Naive thymus-derived CD8-positive, alpha-beta T cell (primary cell): ENCODE measurements at regions not wholly inside any gene's neighbourhood (a gene's known extent, or its start where the extent isn't known, plus 50 kb on each side); places are given as distances from the start of the nearest gene placed in this dataset.

Experiments used
- ATAC-seq, 2 donors: fragments of 150-1000 bp; cut with Tn5 transposase in 1 of 2; sonication (Bioruptor Pico), chemical (Tn5 transposase) in 1 of 2; 1 replicate in 1 of 2; 2 replicates in 1 of 2; pipeline ENCODE4 v1.10.0; 2021; ENCODE audit warnings: mild to moderate bottlenecking in 2 of 2, moderate library complexity in 2 of 2
- POLR2A ChIA-PET: fragments of 350-600 bp; sonication (Branson Sonifier 250); formaldehyde crosslinking; loops from one replicate; lab custom pipeline; 2021; ENCODE audit warnings: antibody characterized with exemption; lab: Charles Lee
- DNase-seq, 10 donors: peaks; one replicate each; pipeline versions ENCODE4 v3.0.0 to v3.0.0-alpha.2; 2020 to 2022
- H3K27ac Mint-ChIP-seq, 10 donors: one replicate each; pipeline ENCODE4 v1.8.0; 2020 to 2022; ENCODE audit warnings: mild to moderate bottlenecking in 10 of 10, mixed read lengths in 10 of 10, moderate library complexity in 4 of 10, inconsistent platforms in 1 of 10
- H3K27me3 Mint-ChIP-seq, 5 donors: one replicate each; pipeline ENCODE4 v1.8.0; 2021 to 2022; ENCODE audit warnings: mixed read lengths in 5 of 5
- H3K36me3 Mint-ChIP-seq, 3 donors: one replicate each; pipeline ENCODE4 v1.8.0; 2020 to 2022; ENCODE audit warnings: mixed read lengths in 3 of 3, mild to moderate bottlenecking in 2 of 3, inconsistent platforms in 1 of 3
- H3K4me1 Mint-ChIP-seq, 4 donors: one replicate each; pipeline ENCODE4 v1.8.0; 2021 to 2022; ENCODE audit warnings: mixed read lengths in 4 of 4
- H3K4me3 Mint-ChIP-seq, 10 donors: one replicate each; pipeline ENCODE4 v1.8.0; 2020 to 2022; ENCODE audit warnings: mild to moderate bottlenecking in 10 of 10, mixed read lengths in 10 of 10, moderate library complexity in 6 of 10, inconsistent platforms in 1 of 10
- H3K9me3 Mint-ChIP-seq, 9 donors: one replicate each; pipeline ENCODE4 v1.8.0; 2020 to 2022; ENCODE audit warnings: mixed read lengths in 9 of 9, mild to moderate bottlenecking in 3 of 9, inconsistent platforms in 1 of 9, moderate library complexity in 1 of 9

DNA sequence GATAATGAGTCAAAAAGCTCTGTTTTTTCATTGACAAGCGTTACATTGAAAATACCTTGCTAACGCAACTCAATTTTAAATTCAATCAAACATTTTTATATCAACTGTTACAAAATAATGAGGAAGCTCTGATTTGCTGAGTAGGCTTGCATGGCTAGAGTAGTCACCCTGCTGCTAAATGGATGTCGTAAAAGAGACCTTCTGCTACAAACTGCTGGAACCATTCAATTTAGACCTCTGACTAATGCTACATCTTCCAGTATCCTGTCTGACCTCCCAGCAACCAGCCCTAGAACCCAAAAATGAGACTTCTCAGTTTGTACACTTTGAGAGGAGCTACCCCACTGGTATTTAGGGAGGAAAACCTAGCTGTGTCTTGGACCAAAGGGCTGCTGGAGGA lies 84.0 kb upstream of the ELMO1 start:
- Mint-ChIP-seq H3K4me1 (no peaks in the 10 kb centered on the region), H3K36me3 (peaks cover 0 to 12% (median 8%) of the 10 kb centered on the region in 3 donors), H3K9me3 (peaks cover 0 to 23% (median 4%) of the 10 kb centered on the region in 9 donors)

DNA sequence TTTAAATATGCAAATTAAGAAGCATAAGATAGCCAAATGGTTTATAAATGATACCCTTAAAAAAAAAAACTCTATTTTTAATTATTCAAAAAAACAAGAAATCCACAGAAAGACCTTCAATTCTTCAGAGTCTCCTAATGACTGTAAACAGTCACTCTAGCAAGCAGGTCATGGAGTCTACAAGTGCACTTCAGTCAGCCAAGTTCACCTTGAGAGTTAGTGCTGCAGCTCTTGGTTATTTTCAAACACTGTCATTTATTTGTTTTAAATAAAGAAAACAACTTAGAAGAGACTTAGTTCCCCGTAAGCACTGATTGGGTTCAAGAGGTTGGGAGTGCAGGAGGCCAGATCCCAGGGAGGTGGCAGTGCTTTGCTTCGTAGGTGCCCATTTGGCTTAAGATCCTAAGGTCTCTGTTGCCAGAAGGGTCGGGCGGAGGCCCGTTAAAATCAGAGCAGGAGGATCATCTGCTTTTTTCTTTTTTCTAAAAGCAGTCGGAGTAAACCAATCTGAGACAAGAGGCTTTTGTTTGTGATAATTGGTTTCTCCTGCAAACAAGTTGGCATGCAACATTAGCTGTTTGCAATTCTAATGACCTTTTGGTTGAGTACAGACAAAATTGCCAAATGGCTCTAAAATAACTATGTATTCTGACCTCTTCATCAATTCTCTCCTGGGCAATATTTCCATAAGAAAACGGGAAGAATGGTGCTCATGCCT lies 86.4 kb upstream of the ELMO1 start:
- DNase-seq (no peak), ATAC-seq (no peak)
- peaks cover 0 to 12% (median 8%) of the 10 kb centered on the region in 3 donors for H3K36me3 Mint-ChIP-seq
- POLR2A ChIA-PET, result no interaction called here
- H3K4me3 Mint-ChIP-seq, result no peak overlapping the region
- no peak overlapping the region for H3K27ac Mint-ChIP-seq
- H3K27me3 Mint-ChIP-seq, result peaks cover 0 to 6% (median 2%) of the 10 kb centered on the region in 5 donors
- H3K9me3 Mint-ChIP-seq, result peaks cover 0 to 23% (median 4%) of the 10 kb centered on the region in 9 donors
- H3K4me1 Mint-ChIP-seq, result no peaks in the 10 kb centered on the region

More for the DNA sequence above, 84.0 kb upstream of the ELMO1 start:
- Mint-ChIP-seq H3K4me3 (no peak overlapping the region), H3K27me3 (peaks cover 0 to 6% (median 2%) of the 10 kb centered on the region in 5 donors), H3K27ac (no peak overlapping the region)
- POLR2A ChIA-PET, result no interaction called here
- no peak for ATAC-seq
- DNase-seq, result no peak

DNA sequence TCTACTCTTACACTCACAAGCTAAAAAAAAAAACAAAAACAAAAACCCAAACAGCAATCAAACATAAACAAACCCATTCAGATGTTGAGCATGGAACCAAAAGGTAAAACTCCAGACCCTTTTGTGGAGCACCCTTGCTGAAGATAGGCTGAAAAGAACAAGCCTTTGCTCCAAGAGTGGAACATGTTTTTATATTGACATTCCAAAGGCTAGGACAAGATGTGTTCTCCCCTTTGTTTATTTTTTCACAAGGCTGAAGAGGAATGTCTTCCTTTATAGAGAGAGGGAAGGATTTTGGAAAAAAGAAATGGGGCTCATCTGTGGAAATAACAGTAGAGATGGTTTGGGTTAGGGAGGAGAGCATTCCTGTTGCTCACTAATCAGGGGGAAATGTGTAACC lies 87.2 kb upstream of the ELMO1 start:
- no peak for DNase-seq
- peaks cover 0 to 12% (median 8%) of the 10 kb centered on the region in 3 donors for H3K36me3 Mint-ChIP-seq
- POLR2A ChIA-PET, result no interaction called here
- no peak overlapping the region for H3K4me3 Mint-ChIP-seq
- H3K27me3 Mint-ChIP-seq, result peaks cover 0 to 6% (median 2%) of the 10 kb centered on the region in 5 donors
- ATAC-seq, result no peak
- H3K27ac Mint-ChIP-seq, result no peak overlapping the region
- H3K9me3 Mint-ChIP-seq, result peaks cover 0 to 23% (median 4%) of the 10 kb centered on the region in 9 donors
- no peaks in the 10 kb centered on the region for H3K4me1 Mint-ChIP-seq

DNA sequence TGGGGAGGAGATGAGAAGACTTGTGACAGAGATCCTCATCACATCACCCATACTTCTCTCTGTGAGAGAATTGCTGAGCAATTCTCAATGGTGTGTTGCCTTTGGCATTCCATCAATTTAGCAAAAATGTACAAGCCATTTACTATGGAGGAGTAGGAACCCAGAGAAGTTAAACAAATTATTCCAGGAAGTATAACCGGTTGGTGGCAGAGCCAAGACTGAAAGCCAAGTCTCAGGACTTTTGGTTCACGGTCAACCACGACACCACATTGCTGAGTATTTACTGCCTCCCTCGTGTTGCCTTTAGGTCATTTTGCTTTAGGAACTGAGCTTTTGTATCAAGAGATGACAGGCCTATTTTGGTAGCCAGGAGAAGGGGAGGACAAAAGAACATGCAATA lies 88.0 kb upstream of the ELMO1 start:
- Mint-ChIP-seq H3K27ac (no peak overlapping the region), H3K4me3 (no peak overlapping the region), H3K36me3 (peaks cover 0 to 12% (median 8%) of the 10 kb centered on the region in 3 donors), H3K27me3 (peaks cover 0 to 6% (median 2%) of the 10 kb centered on the region in 5 donors), H3K4me1 (no peaks in the 10 kb centered on the region), H3K9me3 (peaks cover 0 to 18% (median 4%) of the 10 kb centered on the region in 9 donors)
- DNase-seq (no peak), ATAC-seq (no peak)
- POLR2A ChIA-PET, result no interaction called here

DNA sequence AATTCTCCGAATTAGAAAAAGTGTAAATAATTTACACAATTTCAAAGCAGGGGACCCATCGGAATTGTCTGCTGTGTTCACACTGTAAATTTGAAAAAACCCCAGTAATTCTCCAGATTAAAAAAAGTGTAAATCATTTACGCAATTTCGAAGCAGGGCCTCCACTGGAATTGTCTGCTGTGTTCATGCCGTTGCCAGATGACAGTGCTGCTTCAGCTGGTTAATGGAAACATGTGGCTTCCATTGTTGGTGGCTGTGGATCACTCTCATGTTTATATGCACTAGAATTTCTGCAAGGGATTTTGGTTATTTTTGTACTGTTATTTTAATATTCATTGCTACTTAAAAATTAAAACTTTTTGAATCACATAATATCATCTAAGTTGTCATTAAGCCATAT lies 88.8 kb upstream of the ELMO1 start:
- H3K4me1 Mint-ChIP-seq, result no peaks in the 10 kb centered on the region
- POLR2A ChIA-PET, result no interaction called here
- H3K9me3 Mint-ChIP-seq, result peaks cover 0 to 18% (median 4%) of the 10 kb centered on the region in 9 donors
- no peak for DNase-seq
- no peak overlapping the region for H3K27ac Mint-ChIP-seq
- ATAC-seq, result no peak
- peaks cover 0 to 6% (median 2%) of the 10 kb centered on the region in 5 donors for H3K27me3 Mint-ChIP-seq
- peaks cover 0 to 12% (median 8%) of the 10 kb centered on the region in 3 donors for H3K36me3 Mint-ChIP-seq
- H3K4me3 Mint-ChIP-seq, result no peak overlapping the region

DNA sequence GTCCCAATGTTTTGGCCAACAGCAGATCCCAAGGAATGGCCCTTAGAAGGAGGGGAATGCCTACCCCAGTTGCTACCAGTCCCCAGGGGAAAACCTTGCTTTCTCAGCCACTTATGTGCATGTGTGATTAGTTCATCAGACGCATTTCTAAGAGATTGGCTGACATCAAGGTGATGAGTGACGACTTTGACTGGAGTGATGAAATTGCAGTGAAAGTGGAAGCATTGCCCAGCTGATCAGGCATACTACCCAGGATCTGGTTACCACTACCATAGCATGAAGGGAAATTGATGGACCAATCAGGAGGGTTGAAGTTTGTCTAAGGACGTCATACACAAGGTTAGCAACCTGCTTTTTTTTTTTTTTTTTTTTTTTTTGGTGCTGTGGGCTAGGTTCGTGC lies 90.3 kb upstream of the ELMO1 start:
- H3K9me3 Mint-ChIP-seq, result peaks cover 0 to 6% (median 0%) of the 10 kb centered on the region in 9 donors
- peaks cover 0 to 3% (median under 1%) of the 10 kb centered on the region in 5 donors for H3K27me3 Mint-ChIP-seq
- POLR2A ChIA-PET, result no interaction called here
- peaks cover 0 to 6% (median 4%) of the 10 kb centered on the region in 3 donors for H3K36me3 Mint-ChIP-seq
- H3K4me1 Mint-ChIP-seq, result no peaks in the 10 kb centered on the region
- no peak overlapping the region for H3K4me3 Mint-ChIP-seq
- no peak for ATAC-seq
- no peak overlapping the region for H3K27ac Mint-ChIP-seq
- no peak for DNase-seq

DNA sequence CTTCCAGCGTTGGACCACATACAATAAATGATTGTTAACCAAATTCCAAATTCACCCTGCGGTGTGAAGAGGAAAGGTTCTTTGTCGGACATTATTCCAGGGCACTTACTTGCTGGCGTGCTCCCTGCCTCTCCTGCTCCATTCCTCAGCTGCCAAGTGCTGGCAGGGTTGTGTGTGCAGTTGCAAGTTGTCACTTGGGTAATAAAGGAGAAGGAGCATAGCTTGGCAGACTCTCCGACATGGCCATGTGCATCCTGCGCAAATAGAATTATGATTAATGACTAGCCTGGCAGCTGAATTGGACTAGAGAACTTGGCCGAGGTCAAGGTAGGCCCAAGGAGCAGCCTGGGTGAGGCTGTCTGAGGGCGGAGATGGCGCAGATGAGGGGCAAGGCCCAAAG lies 92.3 kb upstream of the ELMO1 start:
- H3K27ac Mint-ChIP-seq, result no peak overlapping the region
- DNase-seq, result no peak
- peaks cover 0 to 7% (median 0%) of the 10 kb centered on the region in 9 donors for H3K9me3 Mint-ChIP-seq
- POLR2A ChIA-PET, result no interaction called here
- ATAC-seq, result no peak
- H3K27me3 Mint-ChIP-seq, result peaks cover 0 to 6% (median 3%) of the 10 kb centered on the region in 5 donors
- no peaks in the 10 kb centered on the region for H3K36me3 Mint-ChIP-seq
- H3K4me1 Mint-ChIP-seq, result no peaks in the 10 kb centered on the region
- H3K4me3 Mint-ChIP-seq, result no peak overlapping the region

DNA sequence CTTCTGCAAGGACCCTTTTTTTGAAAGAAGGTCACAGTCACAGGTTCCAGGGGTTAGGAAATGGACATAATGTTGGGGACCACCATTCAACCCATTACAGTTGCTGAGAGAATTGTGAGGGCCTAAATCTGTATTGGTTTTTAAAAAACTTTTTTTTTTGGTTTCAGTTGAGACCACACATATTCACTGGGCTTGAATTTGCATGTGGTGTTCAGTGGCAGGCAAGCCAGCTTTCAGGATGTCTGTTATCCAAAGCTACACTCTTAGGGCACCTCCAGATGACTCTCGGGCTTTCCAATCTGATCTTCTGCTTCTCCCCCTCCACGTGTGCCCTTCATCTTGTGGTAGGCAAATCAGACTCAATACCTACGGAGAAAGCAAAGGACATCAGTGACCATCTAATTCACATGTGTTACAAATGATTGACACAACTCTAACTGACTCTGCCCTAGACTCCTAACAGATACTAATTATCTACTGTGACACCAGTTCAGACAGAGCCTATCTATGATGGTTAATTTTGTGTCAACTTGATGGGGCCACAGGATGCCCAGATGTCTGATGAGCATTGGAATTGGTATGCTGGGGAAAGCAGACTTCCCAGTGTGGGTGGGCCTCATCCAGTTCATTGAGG lies 93.3 kb upstream of the ELMO1 start:
- no peaks in the 10 kb centered on the region for H3K4me1 Mint-ChIP-seq
- POLR2A ChIA-PET, result no interaction called here
- DNase-seq, result no peak
- peaks cover 0 to 7% (median 0%) of the 10 kb centered on the region in 9 donors for H3K9me3 Mint-ChIP-seq
- no peak overlapping the region for H3K27ac Mint-ChIP-seq
- peaks cover 0 to 6% (median 3%) of the 10 kb centered on the region in 5 donors for H3K27me3 Mint-ChIP-seq
- no peak for ATAC-seq
- no peak overlapping the region for H3K4me3 Mint-ChIP-seq
- no peaks in the 10 kb centered on the region for H3K36me3 Mint-ChIP-seq

DNA sequence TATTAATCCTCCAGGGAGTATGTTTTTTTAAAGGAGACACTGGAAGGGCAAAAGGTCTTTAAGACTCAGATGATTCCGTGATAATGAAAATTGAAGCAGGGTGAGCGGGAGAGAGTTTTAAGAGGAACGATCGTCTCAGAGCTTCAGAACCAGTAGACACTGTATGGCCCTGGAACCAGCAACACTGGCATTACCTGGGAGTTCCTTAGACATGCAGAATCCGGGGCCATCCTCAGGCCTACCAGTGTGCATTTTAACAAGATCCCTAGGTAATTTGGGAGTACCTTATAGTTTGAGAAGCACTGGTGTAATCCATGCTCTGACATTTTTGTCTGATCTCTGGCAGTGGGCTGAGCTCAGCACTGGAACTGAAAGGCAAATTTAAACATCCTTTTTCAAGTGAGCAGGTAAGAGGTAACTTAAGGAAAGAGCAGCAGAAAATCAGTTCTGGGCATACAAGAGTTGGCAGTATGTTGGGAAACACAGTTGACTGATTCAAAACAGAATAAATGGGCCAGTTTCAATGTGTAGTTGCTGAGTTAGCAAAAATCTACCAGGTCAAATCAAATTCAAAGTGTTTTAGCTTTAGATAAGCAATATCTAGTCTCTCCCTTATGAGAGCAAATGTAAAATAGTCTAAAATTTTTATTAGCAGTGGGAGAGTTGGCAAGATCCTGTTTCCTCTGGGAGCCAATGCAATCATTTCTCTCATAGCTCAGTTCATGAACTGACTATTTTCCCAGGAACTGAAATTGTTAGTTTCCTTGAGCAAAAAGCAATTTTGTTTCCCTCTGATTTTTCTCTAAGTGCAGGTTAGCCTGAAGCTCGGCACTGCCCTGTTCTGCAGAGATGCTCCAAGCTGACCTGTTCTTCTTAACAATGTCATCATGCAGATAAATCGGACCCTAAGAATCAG lies 97.2 kb upstream of the ELMO1 start:
- peaks cover 0 to 7% (median 0%) of the 10 kb centered on the region in 9 donors for H3K9me3 Mint-ChIP-seq
- no peak overlapping the region for H3K4me3 Mint-ChIP-seq
- POLR2A ChIA-PET, result no interaction called here
- H3K36me3 Mint-ChIP-seq, result no peaks in the 10 kb centered on the region
- peak overlapping the region in 1 of 10 donors; percentile 54 for H3K27ac Mint-ChIP-seq
- H3K4me1 Mint-ChIP-seq, result no peaks in the 10 kb centered on the region
- peaks cover 0 to 7% (median 4%) of the 10 kb centered on the region in 5 donors for H3K27me3 Mint-ChIP-seq
- DNase-seq (no peak), ATAC-seq (no peak)

DNA sequence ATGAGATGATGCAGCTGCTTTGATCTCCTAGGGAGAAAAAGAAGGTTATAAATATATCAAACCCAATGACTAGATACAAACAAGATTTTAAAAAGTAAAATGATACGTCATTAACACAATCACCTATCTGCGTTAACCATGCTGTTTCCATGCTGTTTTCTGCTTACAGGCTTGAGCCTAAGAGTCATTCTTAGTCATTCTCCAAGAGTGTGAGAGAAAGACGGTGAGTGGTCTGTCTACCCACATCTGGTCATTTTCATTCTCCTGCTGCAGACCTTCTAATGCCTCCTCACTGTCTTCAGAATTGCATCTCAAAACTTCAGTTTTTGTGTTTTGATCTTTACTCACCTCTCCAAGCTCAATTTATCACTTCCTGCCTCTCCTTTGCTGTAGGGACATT lies 98.0 kb upstream of the ELMO1 start:
- H3K4me1 Mint-ChIP-seq, result no peaks in the 10 kb centered on the region
- no peak for DNase-seq
- POLR2A ChIA-PET, result no interaction called here
- H3K36me3 Mint-ChIP-seq, result no peaks in the 10 kb centered on the region
- no peak for ATAC-seq
- peaks cover 0 to 9% (median 4%) of the 10 kb centered on the region in 5 donors for H3K27me3 Mint-ChIP-seq
- H3K9me3 Mint-ChIP-seq, result peaks cover 0 to 7% (median 0%) of the 10 kb centered on the region in 9 donors
- no peak overlapping the region for H3K27ac Mint-ChIP-seq
- no peak overlapping the region for H3K4me3 Mint-ChIP-seq

DNA sequence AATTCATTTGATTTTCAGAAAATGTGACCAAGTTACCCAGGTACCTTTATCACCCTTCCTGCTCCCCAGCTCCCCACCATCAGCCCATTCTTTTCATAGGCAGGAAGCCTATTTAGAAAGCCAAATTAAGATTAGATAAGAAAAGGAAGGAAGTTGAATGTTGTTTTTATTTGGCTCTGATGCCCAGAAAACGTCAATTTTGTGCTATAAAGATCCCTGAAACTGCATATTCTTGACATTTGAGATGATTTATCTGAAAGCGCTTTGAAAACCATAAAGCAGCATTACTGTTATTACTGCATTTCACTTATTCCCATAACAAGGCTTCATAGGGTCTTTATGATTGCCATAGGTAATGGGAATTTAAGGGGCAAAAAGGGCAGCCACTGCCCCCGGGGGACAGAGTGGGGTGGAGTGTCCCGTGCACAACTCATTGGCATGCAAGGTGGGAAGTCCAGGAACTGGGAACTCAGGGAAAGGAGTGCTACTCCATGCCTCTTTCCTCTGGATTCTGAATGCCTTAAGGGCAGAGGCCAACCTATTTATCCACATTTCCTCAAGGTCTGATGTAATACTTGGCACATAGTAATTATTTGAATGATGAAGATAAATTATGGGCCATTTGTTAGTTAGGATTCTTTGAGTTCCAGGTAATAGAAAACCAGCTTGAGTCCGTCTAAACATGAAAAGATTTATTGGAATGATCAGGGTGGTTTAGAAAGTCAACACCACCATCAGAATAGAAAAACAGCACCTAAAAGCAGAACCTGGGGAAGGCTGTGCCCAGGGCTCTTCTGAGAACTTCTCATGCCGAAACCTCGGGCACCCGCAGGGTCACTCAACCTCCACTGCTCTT lies 100.6 kb upstream of the ELMO1 start:
- POLR2A ChIA-PET, result no interaction called here
- Mint-ChIP-seq H3K4me3 (no peak overlapping the region), H3K9me3 (no peaks in the 10 kb centered on the region), H3K36me3 (no peaks in the 10 kb centered on the region), H3K4me1 (no peaks in the 10 kb centered on the region), H3K27ac (no peak overlapping the region), H3K27me3 (peaks cover 0 to 20% (median 10%) of the 10 kb centered on the region in 5 donors)
- no peak for DNase-seq
- no peak for ATAC-seq

DNA sequence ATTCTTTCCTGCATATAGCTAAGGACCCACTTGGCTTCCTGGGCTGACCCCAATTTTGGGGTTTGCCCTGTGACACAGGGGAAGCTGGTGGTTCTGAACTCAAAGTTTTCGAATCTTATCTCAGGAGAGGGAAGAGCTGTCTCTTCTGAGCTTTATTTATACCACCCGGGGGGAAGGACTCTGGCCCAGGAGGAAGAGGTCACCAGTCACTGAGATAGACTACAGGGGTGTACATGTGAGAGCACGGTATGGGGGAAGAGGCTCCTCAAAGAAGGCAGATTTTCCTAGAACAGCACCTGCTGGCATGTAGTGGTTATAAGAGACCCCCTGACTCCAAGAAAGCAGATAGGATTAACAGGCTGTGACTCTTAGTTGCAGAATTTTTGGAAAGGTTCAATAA lies 101.8 kb upstream of the ELMO1 start:
- Mint-ChIP-seq H3K9me3 (no peaks in the 10 kb centered on the region), H3K36me3 (no peaks in the 10 kb centered on the region), H3K27ac (no peak overlapping the region), H3K4me1 (no peaks in the 10 kb centered on the region), H3K27me3 (peaks cover 0 to 20% (median 8%) of the 10 kb centered on the region in 5 donors), H3K4me3 (no peak overlapping the region)
- DNase-seq (no peak), ATAC-seq (no peak)
- POLR2A ChIA-PET, result no interaction called here
